ENCODE measurements at regions not wholly inside any gene's neighbourhood (a gene's known extent, or its start where the extent isn't known, plus 50 kb on each side); places are given as distances from the start of the nearest gene placed in this dataset.
A peak's percentile ranks its signal among the peaks of the same experiment; 100 is the strongest.
"Not testable (repeated sequence)": the region's sequence is repeated elsewhere in the genome, so short reads cannot be mapped to it uniquely, and the experiment has no call there.

GRCh38 chr5:167941556-167941955, 349.9 kb upstream of the WWC1 start:
- not testable (repeated sequence) for H3K27me3 Mint-ChIP-seq (ENCODE audit: low read depth in 3 of 3); H3K4me1 Mint-ChIP-seq; H3K9me3 Mint-ChIP-seq; H3K27ac Mint-ChIP-seq; H3K4me3 Mint-ChIP-seq; DNase-seq; H3K36me3 Mint-ChIP-seq

DNA sequence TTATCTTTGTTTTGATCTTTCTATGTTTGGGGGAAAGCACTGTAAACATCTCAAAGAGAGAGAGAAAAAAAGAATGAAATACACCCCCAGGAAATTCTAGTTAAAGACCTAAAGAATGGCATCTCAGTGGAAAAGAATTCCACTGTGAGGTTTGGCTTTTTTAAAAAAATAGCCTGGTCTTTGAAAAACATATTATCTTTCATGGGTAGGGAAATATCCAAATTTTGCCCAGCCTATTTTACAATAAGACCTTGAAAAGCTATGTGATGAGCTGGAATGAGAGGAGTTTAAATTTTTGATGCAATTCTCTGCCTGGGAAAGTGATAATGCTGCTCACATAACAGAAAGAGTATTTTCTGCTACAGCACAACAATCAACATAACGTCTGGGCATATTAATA, 348.1 kb upstream of the WWC1 start:
- Mint-ChIP-seq H3K36me3 (no peaks in the 10 kb centered on the region), H3K9me3 (peaks cover 0 to 5% (median 0%) of the 10 kb centered on the region in 6 donors), H3K27ac (no peak overlapping the region), H3K4me1 (no peaks in the 10 kb centered on the region), H3K4me3 (no peak overlapping the region), H3K27me3 (ENCODE audit: low read depth in 3 of 3) (no peaks in the 10 kb centered on the region)
- DNase-seq = no peak

DNA sequence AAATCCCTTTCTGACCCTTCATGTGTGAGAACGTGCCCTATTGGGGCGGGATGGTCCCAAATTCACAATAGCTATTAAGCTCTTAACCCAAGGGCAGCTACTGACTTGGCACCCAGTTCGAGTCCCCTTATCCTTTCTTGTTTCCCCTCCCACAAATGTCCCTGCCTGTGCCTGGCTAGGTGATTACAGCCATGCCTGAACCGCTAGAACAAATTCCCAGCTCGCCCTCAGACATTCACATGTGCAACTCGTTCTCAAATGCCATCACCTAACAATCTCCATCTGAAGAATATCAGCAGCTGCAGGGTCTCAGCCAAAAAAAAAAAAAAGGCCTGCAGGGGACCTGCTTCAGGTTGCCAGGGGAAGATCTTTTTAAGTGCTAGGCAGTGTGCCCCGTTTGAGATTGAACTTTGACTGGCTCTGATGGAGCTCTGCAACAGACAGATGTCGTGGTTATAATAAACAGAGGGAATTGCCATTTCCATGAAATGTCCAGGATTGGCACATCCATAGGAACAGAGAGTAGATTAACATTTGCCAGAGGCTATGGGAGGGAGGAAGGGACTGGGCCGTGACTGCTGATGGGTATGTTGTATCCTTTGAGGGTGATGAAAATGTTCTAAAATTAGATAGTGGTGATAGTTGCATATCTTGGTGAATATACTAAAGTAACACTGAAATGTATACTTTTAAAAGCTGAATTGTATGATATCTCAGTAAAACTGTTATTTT, 347.2 kb upstream of the WWC1 start:
- Mint-ChIP-seq H3K4me1 (no peaks in the 10 kb centered on the region), H3K9me3 (peaks cover 0 to 2% (median 0%) of the 10 kb centered on the region in 6 donors), H3K36me3 (no peaks in the 10 kb centered on the region), H3K4me3 (no peak overlapping the region), H3K27me3 (ENCODE audit: low read depth in 3 of 3) (no peaks in the 10 kb centered on the region), H3K27ac (no peak overlapping the region)
- DNase-seq = no peak

GRCh38 chr5:167945542-167946384, 345.7 kb upstream of the WWC1 start:
- H3K4me3 Mint-ChIP-seq = no peak overlapping the region
- DNase-seq = no peak
- no peaks in the 10 kb centered on the region for H3K36me3 Mint-ChIP-seq
- peaks cover 0 to 2% (median 0%) of the 10 kb centered on the region in 6 donors for H3K9me3 Mint-ChIP-seq
- H3K4me1 Mint-ChIP-seq = no peaks in the 10 kb centered on the region
- no peak overlapping the region for H3K27ac Mint-ChIP-seq
- H3K27me3 Mint-ChIP-seq (ENCODE audit: low read depth in 3 of 3) = no peaks in the 10 kb centered on the region

GRCh38 chr5:167947306-167947705, 344.1 kb upstream of the WWC1 start:
- DNase-seq = no peak
- Mint-ChIP-seq H3K4me3 (no peak overlapping the region), H3K36me3 (no peaks in the 10 kb centered on the region), H3K27me3 (ENCODE audit: low read depth in 3 of 3) (no peaks in the 10 kb centered on the region), H3K4me1 (no peaks in the 10 kb centered on the region), H3K27ac (no peak overlapping the region), H3K9me3 (peaks cover 0 to 2% (median 0%) of the 10 kb centered on the region in 6 donors)

- no peaks in the 10 kb centered on the region for H3K4me1 Mint-ChIP-seq
- H3K4me3 Mint-ChIP-seq = no peak overlapping the region
- H3K9me3 Mint-ChIP-seq = no peaks in the 10 kb centered on the region
- no peak for DNase-seq
- H3K27me3 Mint-ChIP-seq (ENCODE audit: low read depth in 3 of 3) = no peaks in the 10 kb centered on the region
- no peaks in the 10 kb centered on the region for H3K36me3 Mint-ChIP-seq
- no peak overlapping the region for H3K27ac Mint-ChIP-seq
Observed at GRCh38 chr5:167948251-167948650, 343.2 kb upstream of the WWC1 start.

- no peaks in the 10 kb centered on the region for H3K27me3 Mint-ChIP-seq (ENCODE audit: low read depth in 3 of 3)
- DNase-seq = no peak
- H3K36me3 Mint-ChIP-seq = no peaks in the 10 kb centered on the region
- peaks cover 0 to 2% (median 0%) of the 10 kb centered on the region in 6 donors for H3K9me3 Mint-ChIP-seq
- no peak overlapping the region for H3K27ac Mint-ChIP-seq
- H3K4me1 Mint-ChIP-seq = no peaks in the 10 kb centered on the region
- no peak overlapping the region for H3K4me3 Mint-ChIP-seq
Observed at GRCh38 chr5:167949435-167949834, 342.0 kb upstream of the WWC1 start.

GRCh38 chr5:167950126-167950721, 341.2 kb upstream of the WWC1 start:
- no peak overlapping the region for H3K27ac Mint-ChIP-seq
- peaks cover 0 to 3% (median 0%) of the 10 kb centered on the region in 3 donors for H3K27me3 Mint-ChIP-seq (ENCODE audit: low read depth in 3 of 3)
- DNase-seq = no peak
- no peak overlapping the region for H3K4me3 Mint-ChIP-seq
- peaks cover 0 to 4% (median 0%) of the 10 kb centered on the region in 6 donors for H3K9me3 Mint-ChIP-seq
- no peaks in the 10 kb centered on the region for H3K36me3 Mint-ChIP-seq
- no peaks in the 10 kb centered on the region for H3K4me1 Mint-ChIP-seq

DNA sequence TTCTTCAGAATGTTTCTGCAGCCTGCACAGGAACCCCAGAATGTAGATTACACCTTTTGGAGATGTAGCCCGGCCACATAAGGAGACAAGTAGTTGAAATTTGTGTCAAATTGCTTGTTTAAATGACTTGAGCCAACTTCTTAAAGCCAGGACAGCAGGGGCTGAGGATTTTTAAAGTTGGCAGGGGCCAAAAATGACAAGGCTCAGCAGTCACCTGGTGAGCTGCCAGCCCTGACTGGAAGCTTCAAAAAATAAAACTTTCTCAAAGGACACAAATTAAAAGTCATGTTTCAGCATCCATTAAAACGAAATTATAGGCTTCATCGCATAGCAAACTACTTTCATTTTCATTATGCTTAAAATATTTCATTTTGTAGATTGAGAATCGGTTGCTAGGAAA, 340.3 kb upstream of the WWC1 start:
- H3K4me1 Mint-ChIP-seq = no peaks in the 10 kb centered on the region
- H3K4me3 Mint-ChIP-seq = peak overlapping the region in 3 of 5 donors; percentile 1 to 61 (median 1)
- H3K9me3 Mint-ChIP-seq = peaks cover 0 to 7% (median 0%) of the 10 kb centered on the region in 6 donors
- no peak overlapping the region for H3K27ac Mint-ChIP-seq
- DNase-seq = no peak
- H3K27me3 Mint-ChIP-seq (ENCODE audit: low read depth in 3 of 3) = peaks cover 0 to 3% (median 0%) of the 10 kb centered on the region in 3 donors
- H3K36me3 Mint-ChIP-seq = no peaks in the 10 kb centered on the region

- no peak for DNase-seq
- Mint-ChIP-seq H3K27ac (no peak overlapping the region), H3K36me3 (no peaks in the 10 kb centered on the region), H3K27me3 (ENCODE audit: low read depth in 3 of 3) (peaks cover 0 to 3% (median 1%) of the 10 kb centered on the region in 3 donors), H3K4me3 (no peak overlapping the region), H3K4me1 (no peaks in the 10 kb centered on the region), H3K9me3 (peaks cover 0 to 7% (median 1%) of the 10 kb centered on the region in 6 donors)
Observed at GRCh38 chr5:167952278-167952995, 339.0 kb upstream of the WWC1 start.

DNA sequence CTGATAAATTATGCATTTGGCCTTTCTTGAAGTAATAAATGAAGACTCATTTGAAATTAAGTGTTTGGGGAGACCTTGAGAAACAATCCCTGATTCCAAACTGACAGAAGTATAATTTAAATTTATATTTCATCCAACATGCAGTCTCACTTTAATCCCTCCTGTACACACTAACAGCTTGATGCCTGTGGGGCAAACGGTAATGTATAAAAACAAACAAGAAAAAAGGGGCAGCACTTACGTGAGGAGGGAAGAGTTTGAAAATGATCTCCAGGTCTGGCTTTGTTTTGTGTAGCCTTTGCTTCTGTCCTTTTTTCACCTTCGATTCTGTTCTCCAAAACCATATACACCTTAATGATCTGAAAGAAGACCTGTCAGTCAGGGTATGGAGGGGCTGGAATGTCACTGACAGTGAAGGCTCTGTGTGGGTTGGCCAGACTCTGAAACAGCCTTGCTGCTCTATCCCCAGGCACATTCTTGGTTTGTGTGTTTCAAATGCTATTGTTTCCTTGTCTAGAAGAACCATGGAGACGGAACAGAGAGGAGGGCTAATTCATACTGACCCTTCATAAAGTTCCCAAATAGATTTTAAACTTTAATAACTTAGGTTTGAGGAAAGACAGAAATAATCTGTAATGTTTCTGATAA, 338.2 kb upstream of the WWC1 start:
- DNase-seq = no peak
- Mint-ChIP-seq H3K4me3 (no peak overlapping the region), H3K4me1 (no peaks in the 10 kb centered on the region), H3K27ac (no peak overlapping the region), H3K36me3 (no peaks in the 10 kb centered on the region), H3K9me3 (peaks cover 0 to 7% (median 1%) of the 10 kb centered on the region in 6 donors), H3K27me3 (ENCODE audit: low read depth in 3 of 3) (peaks cover 2 to 5% (median 3%) of the 10 kb centered on the region in 3 donors)

GRCh38 chr5:167961731-167962130, 329.7 kb upstream of the WWC1 start:
- Mint-ChIP-seq H3K9me3 (peaks cover 0 to 6% (median 3%) of the 10 kb centered on the region in 6 donors), H3K27me3 (ENCODE audit: low read depth in 3 of 3) (peaks cover 2 to 8% (median 4%) of the 10 kb centered on the region in 3 donors), H3K4me3 (no peak overlapping the region), H3K36me3 (no peaks in the 10 kb centered on the region), H3K4me1 (no peaks in the 10 kb centered on the region), H3K27ac (no peak overlapping the region)
- no peak for DNase-seq

DNA sequence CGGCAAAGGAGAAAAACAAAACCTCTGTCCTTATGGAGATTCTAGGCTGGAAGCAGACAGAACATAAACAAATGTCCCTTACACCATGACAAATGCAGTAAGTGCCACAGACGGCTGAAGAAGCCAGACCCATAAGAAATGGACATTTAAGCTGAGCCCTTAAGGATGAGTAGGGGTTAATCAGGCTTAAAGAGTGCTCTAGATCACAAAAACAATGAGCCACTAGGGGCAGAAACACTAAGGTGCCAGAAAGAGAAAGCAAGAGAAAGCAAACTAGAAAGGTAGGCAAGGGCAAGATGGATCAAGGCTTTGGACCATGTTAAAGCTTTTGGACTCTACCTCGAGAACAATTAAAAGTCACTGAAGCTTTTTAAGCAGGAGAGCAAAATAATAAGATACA, 326.9 kb upstream of the WWC1 start:
- H3K4me3 Mint-ChIP-seq = no peak overlapping the region
- no peak overlapping the region for H3K27ac Mint-ChIP-seq
- peaks cover 2 to 4% (median 3%) of the 10 kb centered on the region in 3 donors for H3K27me3 Mint-ChIP-seq (ENCODE audit: low read depth in 3 of 3)
- peaks cover 0 to 4% (median under 1%) of the 10 kb centered on the region in 6 donors for H3K9me3 Mint-ChIP-seq
- H3K4me1 Mint-ChIP-seq = no peaks in the 10 kb centered on the region
- DNase-seq = no peak
- H3K36me3 Mint-ChIP-seq = no peaks in the 10 kb centered on the region
